Epithelial cell of esophagus (primary cell): ENCODE measurements at regions not wholly inside any gene's neighbourhood (a gene's known extent, or its start where the extent isn't known, plus 50 kb on each side); places are given as distances from the start of the nearest gene placed in this dataset.

Experiments used
- DNase-seq: peaks from one replicate; pipeline ENCODE4 v3.0.0; 2010; ENCODE audit warnings: low read depth
- H3K4me3 ChIP-seq: 2 replicates; pipeline ENCODE4 v1.5.1; 2011; ENCODE audit warnings: mild to moderate bottlenecking, low read length, control low read depth
- TF ChIP-seq, protein P1 (sequence below): IDR thresholded peaks from 2 replicates; pipeline ENCODE4 v1.5.1; 2011; ENCODE audit warnings: low read depth, mild to moderate bottlenecking, low read length, control low read depth, inconsistent platforms; ENCODE audit not compliant: insufficient read depth; ENCODE audit errors: missing control alignments

DNA sequence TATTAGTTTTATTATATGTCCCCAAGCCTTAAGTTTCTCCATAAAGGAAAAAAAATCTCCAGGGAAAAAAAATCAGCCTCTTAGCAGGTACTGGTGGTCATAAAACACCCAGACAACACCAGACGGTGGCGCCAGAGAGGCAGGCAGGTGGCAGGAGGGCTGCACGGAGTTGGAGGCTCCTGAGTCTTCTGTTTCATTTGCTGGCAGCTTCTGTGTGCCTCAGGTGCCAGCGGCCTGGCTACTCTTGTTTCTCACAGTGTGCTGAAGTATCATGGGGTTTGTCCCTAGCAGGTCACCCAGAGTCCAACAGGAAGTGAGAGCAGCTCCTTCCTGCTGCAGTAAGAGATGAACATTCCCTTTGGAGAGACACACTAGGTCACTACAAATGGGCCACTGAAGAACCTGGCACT lies 123.3 kb upstream of the GADD45A start:
- TF ChIP-seq, protein P1, sequence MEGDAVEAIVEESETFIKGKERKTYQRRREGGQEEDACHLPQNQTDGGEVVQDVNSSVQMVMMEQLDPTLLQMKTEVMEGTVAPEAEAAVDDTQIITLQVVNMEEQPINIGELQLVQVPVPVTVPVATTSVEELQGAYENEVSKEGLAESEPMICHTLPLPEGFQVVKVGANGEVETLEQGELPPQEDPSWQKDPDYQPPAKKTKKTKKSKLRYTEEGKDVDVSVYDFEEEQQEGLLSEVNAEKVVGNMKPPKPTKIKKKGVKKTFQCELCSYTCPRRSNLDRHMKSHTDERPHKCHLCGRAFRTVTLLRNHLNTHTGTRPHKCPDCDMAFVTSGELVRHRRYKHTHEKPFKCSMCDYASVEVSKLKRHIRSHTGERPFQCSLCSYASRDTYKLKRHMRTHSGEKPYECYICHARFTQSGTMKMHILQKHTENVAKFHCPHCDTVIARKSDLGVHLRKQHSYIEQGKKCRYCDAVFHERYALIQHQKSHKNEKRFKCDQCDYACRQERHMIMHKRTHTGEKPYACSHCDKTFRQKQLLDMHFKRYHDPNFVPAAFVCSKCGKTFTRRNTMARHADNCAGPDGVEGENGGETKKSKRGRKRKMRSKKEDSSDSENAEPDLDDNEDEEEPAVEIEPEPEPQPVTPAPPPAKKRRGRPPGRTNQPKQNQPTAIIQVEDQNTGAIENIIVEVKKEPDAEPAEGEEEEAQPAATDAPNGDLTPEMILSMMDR = peak; percentile 98
- no peak overlapping the region for H3K4me3 ChIP-seq
- DNase-seq = peak; percentile 95

DNA sequence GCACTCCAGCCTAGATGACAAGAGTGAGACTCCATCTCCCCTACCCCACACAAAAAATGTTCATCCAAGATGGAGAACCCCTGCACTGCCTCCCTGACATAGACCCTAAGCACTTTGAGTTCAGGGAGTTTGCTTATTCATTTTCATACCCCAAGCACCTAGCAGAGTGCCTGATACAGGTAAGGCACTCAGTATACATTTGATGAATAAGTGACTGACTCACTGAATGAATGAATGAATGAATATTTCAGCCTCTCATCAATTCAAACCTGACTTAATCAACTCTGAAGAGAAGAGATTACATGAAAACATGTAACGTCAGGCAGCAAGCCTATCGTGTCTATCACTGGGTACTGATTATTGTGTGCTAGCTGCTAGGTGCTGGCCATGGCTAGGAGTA lies 121.3 kb upstream of the GADD45A start:
- no peak overlapping the region for H3K4me3 ChIP-seq
- DNase-seq = no peak
- TF ChIP-seq, protein P1 = no peak

- TF ChIP-seq, protein P1 = no peak
- DNase-seq = no peak
- H3K4me3 ChIP-seq = no peak overlapping the region
Observed at GRCh38 chr1:67564193-67564592, 120.8 kb upstream of the GADD45A start.

DNA sequence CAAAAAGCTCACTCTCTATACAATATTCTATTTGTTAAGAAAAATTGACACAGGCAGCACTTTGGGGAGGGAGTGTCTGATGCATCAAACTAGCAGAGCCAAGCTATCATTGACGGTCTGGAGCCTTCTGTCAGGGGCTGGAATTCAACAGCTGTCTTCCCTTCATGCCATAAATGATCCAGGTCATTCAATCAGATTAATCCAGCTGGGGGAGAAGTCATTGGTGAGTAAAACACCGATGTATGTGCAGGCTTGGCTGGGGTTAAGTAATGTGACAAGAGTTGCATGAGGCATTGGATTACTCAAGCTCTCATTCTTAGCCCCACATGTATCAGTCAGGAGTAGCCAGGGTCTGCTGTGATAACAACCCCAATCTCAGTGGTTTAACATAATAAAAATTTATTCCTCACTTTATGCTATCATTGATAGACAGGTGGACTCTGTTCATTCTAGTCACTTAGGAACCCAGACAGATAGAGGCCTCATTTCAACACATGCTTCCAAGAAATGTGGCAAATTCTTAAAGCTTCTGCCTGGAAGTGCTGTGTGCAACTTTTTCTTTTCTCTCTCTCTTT lies 118.1 kb upstream of the GADD45A start:
- TF ChIP-seq, protein P1 = no peak
- no peak overlapping the region for H3K4me3 ChIP-seq
- DNase-seq = peak; percentile 76

DNA sequence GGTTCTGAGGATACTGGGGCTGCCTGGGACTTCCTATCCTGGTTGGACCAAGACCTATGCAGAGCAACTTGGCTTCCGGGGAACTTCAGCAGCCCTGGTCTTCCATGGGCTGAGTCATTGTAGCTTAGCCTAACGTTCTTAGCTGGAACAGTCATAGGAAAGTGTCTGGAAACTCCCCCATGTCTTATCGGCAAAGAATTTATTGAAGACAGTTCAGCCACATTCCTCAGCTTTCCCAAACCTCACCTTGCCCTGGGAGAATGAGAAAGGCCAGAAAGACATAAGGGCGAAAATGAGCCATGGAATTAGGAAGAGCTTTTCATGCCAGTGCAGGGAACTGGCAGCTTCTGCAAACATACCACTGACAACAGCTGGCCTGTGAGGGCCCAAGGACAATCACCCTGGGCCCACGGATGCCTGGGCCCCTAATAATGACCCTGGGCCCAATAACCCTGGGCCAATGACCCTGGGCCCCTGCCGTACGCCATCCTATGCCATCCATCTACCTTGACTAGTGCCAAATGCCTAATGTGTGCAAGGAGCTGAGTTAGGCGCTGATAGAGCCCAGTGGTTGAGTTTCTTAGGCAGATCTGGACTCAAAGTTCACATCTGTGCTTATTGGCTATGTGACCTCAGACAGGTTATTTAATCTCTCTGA lies 114.4 kb upstream of the GADD45A start:
- no peak overlapping the region for H3K4me3 ChIP-seq
- DNase-seq = peak; percentile 99
- TF ChIP-seq, protein P1 = no peak

GRCh38 chr1:67571406-67571805 lies 113.6 kb upstream of the GADD45A start:
- H3K4me3 ChIP-seq = no peak overlapping the region
- DNase-seq = no peak
- TF ChIP-seq, protein P1 = no peak

GRCh38 chr1:67571901-67572593 lies 113.0 kb upstream of the GADD45A start:
- TF ChIP-seq, protein P1 = no peak
- DNase-seq = no peak

More at GRCh38 chr1:67571901-67572593, 113.0 kb upstream of the GADD45A start:
- no peak overlapping the region for H3K4me3 ChIP-seq
